A549 (cell line): ENCODE measurements at regions not wholly inside any gene's neighbourhood (a gene's known extent, or its start where the extent isn't known, plus 50 kb on each side); places are given as distances from the start of the nearest gene placed in this dataset.

Experiments used
- ATAC-seq, 2 experiments: fragments of 200-7000 bp in 1 of 2; fragments of >200 bp in 1 of 2; cut with Nextera tagmentation in 1 of 2; cut with Tn5 transposase in 1 of 2; 3 replicates each; pipeline versions ENCODE4 v1.8.0 to v1.9.1; 2018 to 2020; ENCODE audit warnings: mild to moderate bottlenecking in 1 of 2, moderate library complexity in 1 of 2
- CTCF ChIA-PET: fragments of 300-600 bp; sonication (Branson Sonifier 250); formaldehyde crosslinking; extraction: SDS; loops from one replicate; lab custom pipeline; 2021; ENCODE audit warnings: antibody characterized with exemption, inconsistent platforms; lab: Yijun Ruan, JAX
- POLR2A ChIA-PET: fragments of 350-600 bp; formaldehyde crosslinking; extraction: SDS; loops from one replicate; lab custom pipeline; 2021; ENCODE audit warnings: antibody characterized with exemption, inconsistent platforms; lab: Yijun Ruan, JAX
- DNase-seq, 2 experiments: peaks; one replicate each; pipeline versions ENCODE4 v3.0.0 to v3.0.0-alpha.2; 2011 to 2016; ENCODE audit warnings: low read depth in 1 of 2, low spot score in 1 of 2
- FAIRE-seq: peaks from 2 replicates; lab custom pipeline; 2011; peaks lifted over from hg19 to GRCh38; lab: Jason Lieb, UNC
- H3K27ac ChIP-seq, 2 experiments: fragments of >200 bp; sonication (Bioruptor Twin); formaldehyde crosslinking; 3 replicates each; pipeline ENCODE4 v1.5.1; 2016 to 2017
- H3K4me1 ChIP-seq: fragments of >200 bp; sonication (Bioruptor Twin); formaldehyde crosslinking; 3 replicates; pipeline ENCODE4 v1.6.1; 2016
- H3K4me2 ChIP-seq: fragments of >200 bp; sonication (Bioruptor Twin); formaldehyde crosslinking; 3 replicates; pipeline ENCODE4 v1.6.1; 2016
- H3K4me3 ChIP-seq: fragments of >200 bp; sonication (Bioruptor Twin); formaldehyde crosslinking; 3 replicates; pipeline ENCODE4 v1.5.1; 2016
- H3K9me3 ChIP-seq: fragments of >200 bp; sonication (Bioruptor Twin); formaldehyde crosslinking; 3 replicates; pipeline ENCODE4 v1.6.1; 2016
- CHD4 ChIP-seq: fragments of 200-600 bp; sonication (generic); IDR thresholded peaks from 2 replicates; pipeline ENCODE4 v1.6.1; 2016; ENCODE audit warnings: antibody characterized with exemption, mild to moderate bottlenecking, borderline replicate concordance
- GATA3 ChIP-seq: IDR thresholded peaks from 2 replicates; pipeline ENCODE4 v1.6.1; 2012; ENCODE audit warnings: borderline replicate concordance
- HEYL ChIP-seq: fragments of 250-450 bp; sonication (Bioruptor Pico); IDR thresholded peaks from 2 replicates; pipeline ENCODE4 v1.8.0; 2021; ENCODE audit warnings: mild to moderate bottlenecking, moderate library complexity
- HOXB5 ChIP-seq: fragments of 250-450 bp; sonication (Bioruptor Pico); IDR thresholded peaks from 2 replicates; pipeline ENCODE4 v1.5.0; 2020; ENCODE audit warnings: mild to moderate bottlenecking, moderate library complexity
- NR3C1 ChIP-seq: fragments of >200 bp; sonication (Bioruptor Twin); formaldehyde crosslinking; IDR thresholded peaks from 3 replicates; pipeline ENCODE4 v1.6.1; 2017
- RARB ChIP-seq: fragments of 250-450 bp; sonication (Bioruptor Pico); IDR thresholded peaks from 2 replicates; pipeline ENCODE4 v1.8.0; 2021; ENCODE audit warnings: mild to moderate bottlenecking, moderate library complexity
- SREBF2 ChIP-seq: fragments of 450-650 bp; IDR thresholded peaks from 2 replicates; pipeline ENCODE4 v1.6.1; 2014; ENCODE audit warnings: mild to moderate bottlenecking, moderate library complexity
- WGBS: methylation state at CpG from one replicate; pipeline ENCODE4 v1.1.6; 2017; ENCODE audit errors: missing lambda C conversion rate; 5-methylcytosine and 5-hydroxymethylcytosine counted together
- TF ChIP-seq, protein P1 (sequence below): IDR thresholded peaks from 2 replicates; pipeline ENCODE4 v1.6.1; 2012
- TF ChIP-seq, protein P2 (sequence below): fragments of >200 bp; sonication (Bioruptor Twin); formaldehyde crosslinking; IDR thresholded peaks from 3 replicates; pipeline ENCODE4 v1.6.1; 2016
- TF ChIP-seq, protein P3 (sequence below): fragments of >200 bp; sonication (Bioruptor Twin); formaldehyde crosslinking; IDR thresholded peaks from 3 replicates; pipeline ENCODE4 v1.5.1; 2016
- TF ChIP-seq, protein P4 (sequence below): fragments of 250-450 bp; sonication (Bioruptor Pico); IDR thresholded peaks from 2 replicates; pipeline ENCODE4 v1.5.0; 2021; ENCODE audit warnings: mild to moderate bottlenecking, moderate library complexity, borderline replicate concordance
- TF ChIP-seq, protein P5 (sequence below): IDR thresholded peaks from 2 replicates; pipeline ENCODE4 v1.6.1; 2012; ENCODE audit warnings: low read depth, borderline replicate concordance
- TF ChIP-seq, protein P6 (sequence below): fragments of >200 bp; sonication (Bioruptor Twin); formaldehyde crosslinking; IDR thresholded peaks from 2 replicates; pipeline ENCODE4 v1.6.1; 2016

DNA sequence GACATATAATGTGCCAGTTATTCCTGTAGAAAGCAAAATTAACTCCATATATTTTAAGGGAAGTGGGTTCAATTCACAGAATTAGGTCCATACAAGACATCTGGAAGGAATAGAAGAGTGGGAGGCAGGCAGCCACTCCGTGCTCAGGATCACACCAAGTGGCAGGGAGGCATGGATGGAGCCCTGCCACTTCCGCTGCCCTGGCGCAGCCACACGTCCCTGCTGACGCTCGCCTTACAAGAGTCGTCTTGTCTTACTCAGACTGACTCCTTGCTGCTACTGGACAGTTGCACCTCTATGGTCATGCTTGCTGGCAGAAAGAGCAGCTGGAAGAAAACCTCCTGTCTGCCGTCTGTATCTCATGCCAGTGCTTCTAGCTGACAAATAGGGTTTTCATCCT is 579.9 kb upstream of the POM121L12 start (continued):
- TF ChIP-seq, protein P1, sequence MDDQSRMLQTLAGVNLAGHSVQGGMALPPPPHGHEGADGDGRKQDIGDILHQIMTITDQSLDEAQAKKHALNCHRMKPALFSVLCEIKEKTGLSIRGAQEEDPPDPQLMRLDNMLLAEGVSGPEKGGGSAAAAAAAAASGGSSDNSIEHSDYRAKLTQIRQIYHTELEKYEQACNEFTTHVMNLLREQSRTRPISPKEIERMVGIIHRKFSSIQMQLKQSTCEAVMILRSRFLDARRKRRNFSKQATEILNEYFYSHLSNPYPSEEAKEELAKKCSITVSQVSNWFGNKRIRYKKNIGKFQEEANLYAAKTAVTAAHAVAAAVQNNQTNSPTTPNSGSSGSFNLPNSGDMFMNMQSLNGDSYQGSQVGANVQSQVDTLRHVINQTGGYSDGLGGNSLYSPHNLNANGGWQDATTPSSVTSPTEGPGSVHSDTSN, result no peak
- no peak for TF ChIP-seq GATA3
- TF ChIP-seq, protein P2, sequence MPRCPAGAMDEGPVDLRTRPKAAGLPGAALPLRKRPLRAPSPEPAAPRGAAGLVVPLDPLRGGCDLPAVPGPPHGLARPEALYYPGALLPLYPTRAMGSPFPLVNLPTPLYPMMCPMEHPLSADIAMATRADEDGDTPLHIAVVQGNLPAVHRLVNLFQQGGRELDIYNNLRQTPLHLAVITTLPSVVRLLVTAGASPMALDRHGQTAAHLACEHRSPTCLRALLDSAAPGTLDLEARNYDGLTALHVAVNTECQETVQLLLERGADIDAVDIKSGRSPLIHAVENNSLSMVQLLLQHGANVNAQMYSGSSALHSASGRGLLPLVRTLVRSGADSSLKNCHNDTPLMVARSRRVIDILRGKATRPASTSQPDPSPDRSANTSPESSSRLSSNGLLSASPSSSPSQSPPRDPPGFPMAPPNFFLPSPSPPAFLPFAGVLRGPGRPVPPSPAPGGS, result no peak

DNA sequence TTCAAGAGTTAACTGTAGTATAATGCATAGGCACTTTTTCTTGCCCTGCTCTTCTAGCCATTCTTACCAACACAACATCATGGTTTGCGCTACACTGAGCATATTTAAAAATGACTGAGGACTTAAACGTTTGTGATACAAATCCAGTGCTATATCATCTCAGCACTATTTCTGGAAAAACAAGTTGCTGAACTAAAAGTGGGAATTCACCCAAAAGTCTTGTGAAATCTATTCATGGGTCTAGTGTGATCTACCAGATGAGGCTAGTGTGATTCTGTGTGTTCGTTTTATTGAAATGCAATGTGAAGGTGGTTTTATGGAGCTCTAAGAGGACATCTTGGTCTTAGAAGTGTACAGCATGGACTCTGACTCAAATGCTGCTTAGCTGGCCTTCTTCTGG is 584.6 kb upstream of the POM121L12 start:
- no peaks in the 10 kb centered on the region for H3K4me1 ChIP-seq
- ChIA-PET CTCF (no interaction called here), POLR2A (no interaction called here)
- H3K4me2 ChIP-seq, result no peak overlapping the region
- H3K4me3 ChIP-seq, result no peak overlapping the region
- FAIRE-seq (no peak), DNase-seq (no peak), ATAC-seq (no peak)
- TF ChIP-seq RARB (CRISPR knock-in tag) (no peak), CHD4 (no peak), NR3C1 (no peak), SREBF2 (no peak), HOXB5 (CRISPR knock-in tag) (no peak), HEYL (CRISPR knock-in tag) (no peak)
- TF ChIP-seq, protein P3, sequence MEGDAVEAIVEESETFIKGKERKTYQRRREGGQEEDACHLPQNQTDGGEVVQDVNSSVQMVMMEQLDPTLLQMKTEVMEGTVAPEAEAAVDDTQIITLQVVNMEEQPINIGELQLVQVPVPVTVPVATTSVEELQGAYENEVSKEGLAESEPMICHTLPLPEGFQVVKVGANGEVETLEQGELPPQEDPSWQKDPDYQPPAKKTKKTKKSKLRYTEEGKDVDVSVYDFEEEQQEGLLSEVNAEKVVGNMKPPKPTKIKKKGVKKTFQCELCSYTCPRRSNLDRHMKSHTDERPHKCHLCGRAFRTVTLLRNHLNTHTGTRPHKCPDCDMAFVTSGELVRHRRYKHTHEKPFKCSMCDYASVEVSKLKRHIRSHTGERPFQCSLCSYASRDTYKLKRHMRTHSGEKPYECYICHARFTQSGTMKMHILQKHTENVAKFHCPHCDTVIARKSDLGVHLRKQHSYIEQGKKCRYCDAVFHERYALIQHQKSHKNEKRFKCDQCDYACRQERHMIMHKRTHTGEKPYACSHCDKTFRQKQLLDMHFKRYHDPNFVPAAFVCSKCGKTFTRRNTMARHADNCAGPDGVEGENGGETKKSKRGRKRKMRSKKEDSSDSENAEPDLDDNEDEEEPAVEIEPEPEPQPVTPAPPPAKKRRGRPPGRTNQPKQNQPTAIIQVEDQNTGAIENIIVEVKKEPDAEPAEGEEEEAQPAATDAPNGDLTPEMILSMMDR, result no peak
- TF ChIP-seq, protein P4, sequence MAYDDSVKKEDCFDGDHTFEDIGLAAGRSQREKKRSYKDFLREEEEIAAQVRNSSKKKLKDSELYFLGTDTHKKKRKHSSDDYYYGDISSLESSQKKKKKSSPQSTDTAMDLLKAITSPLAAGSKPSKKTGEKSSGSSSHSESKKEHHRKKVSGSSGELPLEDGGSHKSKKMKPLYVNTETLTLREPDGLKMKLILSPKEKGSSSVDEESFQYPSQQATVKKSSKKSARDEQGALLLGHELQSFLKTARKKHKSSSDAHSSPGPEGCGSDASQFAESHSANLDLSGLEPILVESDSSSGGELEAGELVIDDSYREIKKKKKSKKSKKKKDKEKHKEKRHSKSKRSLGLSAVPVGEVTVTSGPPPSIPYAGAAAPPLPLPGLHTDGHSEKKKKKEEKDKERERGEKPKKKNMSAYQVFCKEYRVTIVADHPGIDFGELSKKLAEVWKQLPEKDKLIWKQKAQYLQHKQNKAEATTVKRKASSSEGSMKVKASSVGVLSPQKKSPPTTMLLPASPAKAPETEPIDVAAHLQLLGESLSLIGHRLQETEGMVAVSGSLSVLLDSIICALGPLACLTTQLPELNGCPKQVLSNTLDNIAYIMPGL (CRISPR knock-in tag), result no peak
- TF ChIP-seq, protein P5, sequence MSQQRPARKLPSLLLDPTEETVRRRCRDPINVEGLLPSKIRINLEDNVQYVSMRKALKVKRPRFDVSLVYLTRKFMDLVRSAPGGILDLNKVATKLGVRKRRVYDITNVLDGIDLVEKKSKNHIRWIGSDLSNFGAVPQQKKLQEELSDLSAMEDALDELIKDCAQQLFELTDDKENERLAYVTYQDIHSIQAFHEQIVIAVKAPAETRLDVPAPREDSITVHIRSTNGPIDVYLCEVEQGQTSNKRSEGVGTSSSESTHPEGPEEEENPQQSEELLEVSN, result no peak
- TF ChIP-seq, protein P6, sequence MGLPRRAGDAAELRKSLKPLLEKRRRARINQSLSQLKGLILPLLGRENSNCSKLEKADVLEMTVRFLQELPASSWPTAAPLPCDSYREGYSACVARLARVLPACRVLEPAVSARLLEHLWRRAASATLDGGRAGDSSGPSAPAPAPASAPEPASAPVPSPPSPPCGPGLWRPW, result no peak
- TF ChIP-seq, protein P2, result no peak
- TF ChIP-seq, protein P1, result no peak
- 14% methylated on average over 3 of the region's 3 CpGs for WGBS
- no peak overlapping the region for H3K27ac ChIP-seq
- H3K9me3 ChIP-seq, result peaks cover 3% of the 10 kb centered on the region; the same call in 1 of the 3 replicates
